MV-4-11 (cell line): ENCODE measurements at regions not wholly inside any gene's neighbourhood (a gene's known extent, or its start where the extent isn't known, plus 50 kb on each side); places are given as distances from the start of the nearest gene placed in this dataset.

Experiments used
- DNase-seq: peaks from one replicate; lab custom pipeline; 2025; lab: John Stamatoyannopoulos, UW

GRCh38 chrX:69083801-69084200, 81.5 kb downstream of the PJA1 start:
- DNase-seq = no peak

- no peak for DNase-seq
These were observed 81.9 kb downstream of the PJA1 start for GRCh38 chrX:69083361-69083760.

DNA sequence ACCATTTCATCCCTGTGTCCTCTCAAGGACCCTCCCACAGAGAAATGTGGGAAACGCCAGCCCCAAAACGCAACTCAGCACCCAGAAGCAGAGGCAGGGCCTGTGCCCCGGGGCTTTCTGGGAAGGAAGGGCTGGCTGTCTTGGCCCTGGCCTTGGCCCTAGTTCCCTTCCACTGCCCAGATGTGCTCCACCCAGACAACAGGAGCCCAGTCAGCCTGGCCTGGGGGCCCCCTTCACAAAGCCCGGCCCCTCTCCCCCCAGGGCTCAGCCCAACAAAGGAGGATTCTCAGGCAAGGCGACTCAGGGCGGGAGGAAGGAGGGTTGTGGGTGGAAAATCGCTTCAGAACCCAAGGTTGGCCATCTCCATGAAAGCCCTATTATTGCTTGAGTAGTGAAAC, 82.5 kb downstream of the PJA1 start:
- DNase-seq = no peak

GRCh38 chrX:69082055-69082752, 83.0 kb downstream of the PJA1 start:
- no peak for DNase-seq

DNA sequence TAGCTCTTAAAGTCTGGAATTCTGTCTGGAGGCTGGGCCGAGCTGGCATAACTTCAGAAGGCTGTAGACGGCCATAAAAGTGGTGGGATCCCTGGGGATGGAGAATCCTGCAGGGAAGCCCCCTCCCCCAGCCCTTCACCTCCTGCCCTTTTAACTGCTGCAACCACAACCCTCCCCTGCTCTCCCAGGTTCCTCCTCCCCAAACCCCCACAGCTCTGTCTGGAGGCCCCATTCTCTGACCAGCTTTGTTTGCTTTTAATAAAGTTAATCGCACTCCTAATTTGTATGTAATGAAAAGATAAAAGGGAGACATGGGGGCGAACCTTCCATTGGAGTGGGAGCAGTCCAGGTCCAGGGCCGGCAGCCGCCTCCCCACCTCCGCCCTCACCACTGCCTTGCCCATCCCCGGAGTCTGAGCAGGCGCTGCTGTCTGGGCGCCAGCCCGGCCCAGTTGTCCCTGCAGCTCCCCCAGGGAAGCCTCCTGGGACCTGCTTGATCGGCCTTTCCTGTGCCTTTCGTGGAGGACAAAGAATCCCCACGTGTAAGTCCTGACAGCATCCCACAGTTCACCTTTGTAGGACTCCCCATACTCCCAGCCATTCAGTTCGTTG, 84.3 kb downstream of the PJA1 start:
- no peak for DNase-seq

GRCh38 chrX:69079268-69079667, 86.0 kb downstream of the PJA1 start:
- no peak for DNase-seq

GRCh38 chrX:69077895-69078455, 87.3 kb downstream of the PJA1 start:
- no peak for DNase-seq

DNA sequence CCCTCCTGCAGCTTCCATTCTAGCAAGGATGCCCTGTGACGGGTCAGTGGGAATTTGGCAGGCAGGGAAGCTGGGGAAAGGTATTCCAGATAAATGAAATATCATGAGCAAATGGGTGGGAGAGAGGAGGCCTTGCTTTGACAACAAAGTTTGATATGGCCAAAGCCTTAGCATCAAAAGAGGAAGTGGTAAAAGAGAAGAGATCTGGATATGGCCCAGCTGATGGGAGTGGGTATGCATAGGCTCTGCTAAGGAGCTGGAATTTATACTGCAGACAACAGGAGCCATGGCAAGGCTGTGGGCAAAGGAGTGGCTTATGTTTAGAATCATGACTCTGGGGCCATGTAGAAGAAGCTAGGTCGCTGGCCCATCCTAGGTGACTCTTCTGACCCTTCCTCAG, 89.2 kb downstream of the PJA1 start:
- peak; percentile 57 for DNase-seq

DNA sequence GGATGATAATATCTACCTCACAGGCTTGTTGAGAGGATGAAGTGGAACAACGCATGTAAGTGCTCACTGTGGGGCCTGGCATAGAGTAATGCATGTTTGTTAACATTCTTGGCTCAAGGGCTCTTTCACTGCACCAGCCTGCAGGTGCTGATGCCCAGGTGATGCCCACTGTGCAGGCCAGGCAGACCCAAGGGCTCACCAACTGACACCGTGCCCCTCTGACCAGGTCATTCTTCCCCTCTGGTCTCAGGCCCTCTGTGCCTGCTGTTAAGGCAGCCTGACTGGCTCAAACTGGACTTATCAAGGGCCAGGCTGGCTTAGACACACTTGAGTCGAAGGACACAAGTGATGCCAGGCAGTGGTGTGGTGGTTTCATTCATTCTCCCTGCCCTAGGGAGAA, 90.5 kb downstream of the PJA1 start:
- no peak for DNase-seq

DNA sequence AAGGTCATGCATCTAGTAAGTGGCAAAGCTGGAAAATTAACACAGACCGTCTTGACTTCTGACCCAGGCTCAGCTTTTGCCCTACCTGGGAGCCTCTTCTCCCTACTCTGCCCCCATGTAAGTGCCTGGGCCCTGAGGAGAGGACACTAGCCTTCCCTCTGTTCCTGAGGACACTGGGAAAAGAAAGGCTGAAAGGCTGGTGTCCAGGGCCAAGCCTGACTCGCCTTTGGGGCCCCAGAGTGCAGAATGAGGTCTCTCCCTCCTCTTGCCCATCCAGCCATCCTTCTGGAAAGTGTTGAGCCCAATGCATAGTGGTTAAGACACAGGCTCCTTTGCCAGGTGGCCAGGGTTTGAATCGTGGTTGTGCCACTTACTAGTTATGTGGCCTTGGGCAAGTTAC, 91.5 kb downstream of the PJA1 start:
- no peak for DNase-seq

GRCh38 chrX:69073241-69073640, 92.0 kb downstream of the PJA1 start:
- DNase-seq = no peak

GRCh38 chrX:69072486-69073006, 92.7 kb downstream of the PJA1 start:
- no peak for DNase-seq

DNA sequence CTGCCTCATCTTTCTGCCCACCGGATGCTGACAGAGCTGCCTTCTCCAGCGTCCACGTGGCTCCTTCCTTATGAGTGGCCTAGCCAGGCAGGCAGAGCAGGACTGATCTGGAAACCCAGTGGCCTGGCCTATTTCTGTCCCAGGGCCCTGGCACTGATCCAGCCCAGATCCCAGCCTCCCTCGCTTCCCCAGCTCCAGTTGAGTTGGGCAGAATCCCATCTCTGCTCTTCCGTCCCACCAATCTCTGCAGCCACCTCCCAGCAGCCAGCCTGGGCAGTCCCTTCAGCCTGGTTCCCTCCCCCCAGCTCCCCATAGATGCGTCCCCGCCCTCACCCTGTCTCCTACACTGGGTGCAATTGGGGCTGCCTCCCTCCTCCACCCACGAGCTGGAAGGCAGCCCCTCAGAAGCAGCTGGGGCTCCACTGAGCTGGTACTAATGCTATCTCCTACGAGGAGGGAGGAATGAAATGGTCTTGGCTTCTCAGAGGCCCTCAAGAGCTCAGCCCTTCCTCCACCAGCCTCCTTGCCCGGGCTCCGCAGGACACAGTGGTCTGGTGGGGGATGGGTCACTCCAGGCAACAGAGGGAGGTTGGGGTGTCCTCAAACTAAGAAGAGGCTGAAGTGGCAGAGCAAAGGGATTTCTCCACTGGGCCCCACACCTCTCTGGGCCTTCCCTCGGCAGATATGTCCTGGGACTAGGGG, 94.2 kb downstream of the PJA1 start:
- DNase-seq = no peak

DNA sequence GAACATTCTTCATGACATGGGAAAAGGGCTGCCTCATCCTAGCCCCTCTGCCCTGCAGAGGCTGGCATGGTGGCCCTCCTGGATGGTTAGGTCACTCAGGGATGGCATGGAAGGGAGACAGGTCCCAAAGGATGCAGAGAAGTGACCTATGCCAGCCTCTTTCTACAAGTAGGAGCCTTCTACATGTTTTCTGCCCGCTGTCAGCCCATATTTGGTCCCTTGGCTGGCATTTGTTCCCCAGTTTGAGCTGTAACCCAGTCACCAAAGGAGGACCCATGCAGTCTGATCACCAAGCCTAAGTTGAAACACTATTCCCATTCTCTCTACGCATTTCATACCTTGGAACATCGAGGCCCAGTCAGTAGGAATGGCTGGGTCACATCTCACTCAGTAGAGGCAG, 95.4 kb downstream of the PJA1 start:
- DNase-seq = no peak

DNA sequence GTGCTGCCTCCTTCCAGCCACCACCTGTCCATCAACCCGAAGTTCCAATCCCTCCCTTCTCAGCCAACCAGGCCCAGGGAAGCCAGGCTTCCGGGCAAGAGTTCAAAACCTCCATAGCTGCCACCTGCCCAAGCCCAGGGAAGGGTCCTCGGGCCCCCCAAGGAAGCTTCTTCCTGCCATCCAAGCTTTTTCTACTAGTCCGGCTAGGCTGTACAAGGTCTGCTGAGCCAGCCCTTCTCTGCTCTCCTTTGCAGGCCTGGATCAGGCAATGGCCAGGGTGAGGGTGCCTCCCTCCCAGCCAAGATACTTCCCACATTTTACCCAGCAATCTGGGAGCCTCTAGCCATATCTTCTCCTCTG, 96.2 kb downstream of the PJA1 start:
- no peak for DNase-seq

GRCh38 chrX:69068301-69069085, 96.8 kb downstream of the PJA1 start:
- DNase-seq = no peak

- no peak for DNase-seq
These were observed 97.4 kb downstream of the PJA1 start for GRCh38 chrX:69067841-69068240.

- DNase-seq = no peak
These were observed 98.2 kb downstream of the PJA1 start for GRCh38 chrX:69066966-69067525.

DNA sequence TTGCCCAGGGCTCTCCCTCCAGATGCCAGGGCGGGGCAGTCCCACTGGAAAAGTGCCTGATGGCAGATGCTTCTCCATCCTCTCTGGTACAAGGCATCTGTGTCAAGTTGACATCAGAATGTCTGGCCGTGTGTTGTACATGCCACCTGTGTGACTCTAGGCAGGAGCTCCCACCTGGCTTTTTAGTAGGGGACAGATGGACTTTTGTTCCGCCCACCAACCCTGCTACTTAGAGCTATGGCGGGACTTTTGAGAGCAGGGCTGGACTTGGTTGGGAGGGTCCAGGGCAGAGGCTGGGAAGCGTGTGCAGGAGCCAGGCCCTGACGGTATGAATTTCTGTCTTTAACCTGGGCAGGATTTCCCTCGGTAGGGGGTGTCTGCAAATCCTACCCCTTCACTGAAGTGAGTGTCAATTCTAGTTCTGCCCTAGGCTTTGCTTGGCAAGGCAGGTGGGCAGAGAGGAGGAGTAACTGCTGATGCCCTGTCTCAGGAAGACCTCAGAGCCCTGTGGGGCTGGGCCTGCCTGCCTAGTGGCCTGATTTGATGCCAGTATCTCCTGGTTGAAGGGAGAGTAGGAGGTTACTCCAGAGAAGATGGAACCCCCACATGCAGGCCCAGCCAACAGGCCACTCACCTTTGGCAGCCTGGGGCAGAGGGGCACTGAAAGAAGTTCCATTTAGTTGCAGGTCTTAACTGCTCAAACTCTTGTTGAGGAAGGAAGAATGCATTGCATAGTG, 99.1 kb downstream of the PJA1 start:
- no peak for DNase-seq

- no peak for DNase-seq
These were observed 99.8 kb downstream of the PJA1 start for GRCh38 chrX:69065451-69065850.

DNA sequence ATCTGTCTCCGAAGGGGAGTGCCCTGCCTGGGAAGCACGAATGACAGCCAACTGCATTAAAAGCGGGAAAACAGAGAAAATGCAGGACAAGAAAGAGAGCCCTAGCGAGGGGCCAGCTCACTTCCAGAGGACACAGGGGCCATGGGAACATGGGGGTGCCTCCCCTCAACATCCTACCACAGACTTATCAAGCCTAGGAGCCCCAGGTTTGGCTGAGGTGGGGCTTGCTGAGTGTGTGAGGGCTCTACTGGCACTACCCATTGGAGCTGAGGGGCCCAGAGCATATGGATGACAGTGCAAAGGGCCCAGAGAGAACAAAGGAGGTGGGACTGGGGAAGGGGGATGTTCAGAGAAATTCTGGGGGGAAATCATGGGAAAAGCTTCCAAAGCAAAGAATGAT, 101.8 kb downstream of the PJA1 start:
- DNase-seq = no peak
